Neural progenitor cell (in vitro differentiated cells): ENCODE measurements at regions not wholly inside any gene's neighbourhood (a gene's known extent, or its start where the extent isn't known, plus 50 kb on each side); places are given as distances from the start of the nearest gene placed in this dataset.

ENCODE experiments used
- DNase-seq: peaks from one replicate; pipeline ENCODE4 v3.0.0-alpha.2; 2016; ENCODE audit warnings: low spot score
- H2AFZ ChIP-seq: fragments of 200-600 bp; sonication (generic); replicated peaks from 2 replicates; pipeline ENCODE4 v1.6.1; 2016; ENCODE audit warnings: antibody characterized with exemption
- H3F3A ChIP-seq: fragments of 200-600 bp; sonication (generic); 2 replicates; pipeline ENCODE4 v1.6.1; 2016; ENCODE audit warnings: antibody characterized with exemption, low read depth
- H3K27ac ChIP-seq: fragments of 200-600 bp; sonication (generic); 2 replicates; pipeline ENCODE4 v1.5.1; 2016; ENCODE audit warnings: mild to moderate bottlenecking
- H3K27me3 ChIP-seq: fragments of 200-600 bp; sonication (generic); 2 replicates; pipeline ENCODE4 v1.6.1; 2016; ENCODE audit warnings: mild to moderate bottlenecking, moderate library complexity
- H3K36me3 ChIP-seq: fragments of 200-600 bp; sonication (generic); 2 replicates; pipeline ENCODE4 v1.5.1; 2016
- H3K4me1 ChIP-seq: fragments of 200-600 bp; sonication (generic); 2 replicates; pipeline ENCODE4 v1.6.1; 2016; ENCODE audit warnings: mixed run types
- H3K4me2 ChIP-seq: fragments of 200-600 bp; sonication (generic); 2 replicates; pipeline ENCODE4 v1.6.1; 2016
- H3K4me3 ChIP-seq: fragments of 200-600 bp; sonication (generic); 2 replicates; pipeline ENCODE4 v1.5.1; 2016
- H3K79me2 ChIP-seq: fragments of 200-600 bp; sonication (generic); 2 replicates; pipeline ENCODE4 v1.6.1; 2016; ENCODE audit warnings: low read depth
- H3K9ac ChIP-seq: fragments of 200-600 bp; sonication (generic); 2 replicates; pipeline ENCODE4 v1.6.1; 2016
- H3K9me3 ChIP-seq: fragments of 200-600 bp; sonication (generic); 2 replicates; pipeline ENCODE4 v1.5.1; 2016; ENCODE audit warnings: low read depth
- H4K20me1 ChIP-seq: fragments of 200-600 bp; sonication (generic); 2 replicates; pipeline ENCODE4 v1.6.1; 2016; ENCODE audit warnings: low read depth
- H3K27ac Mint-ChIP-seq: 3 replicates; pipeline ENCODE4 v1.8.0; 2021; ENCODE audit warnings: mixed read lengths
- H3K27me3 Mint-ChIP-seq: 2 replicates; pipeline ENCODE4 v1.8.0; 2022; ENCODE audit warnings: low read depth, mild to moderate bottlenecking, inconsistent platforms, moderate library complexity, mixed read lengths; ENCODE audit not compliant: insufficient read depth
- H3K36me3 Mint-ChIP-seq: 3 replicates; pipeline ENCODE4 v1.8.0; 2021; ENCODE audit warnings: mixed read lengths
- H3K4me1 Mint-ChIP-seq: 3 replicates; pipeline ENCODE4 v1.8.0; 2021; ENCODE audit warnings: mixed read lengths
- H3K4me3 Mint-ChIP-seq: 3 replicates; pipeline ENCODE4 v1.8.0; 2021; ENCODE audit warnings: mild to moderate bottlenecking, moderate library complexity, mixed read lengths
- H3K9me3 Mint-ChIP-seq: 3 replicates; pipeline ENCODE4 v1.8.0; 2020; ENCODE audit warnings: mixed read lengths
- EZH2 ChIP-seq: fragments of 200-600 bp; sonication (generic); IDR thresholded peaks from 2 replicates; pipeline ENCODE4 v1.6.1; 2017; ENCODE audit warnings: antibody characterized with exemption, mild to moderate bottlenecking, moderate library complexity
- EZH2phosphoT487 ChIP-seq: fragments of 200-600 bp; sonication (generic); IDR thresholded peaks from 2 replicates; pipeline ENCODE4 v1.6.1; 2017; ENCODE audit warnings: antibody characterized with exemption
- TF ChIP-seq, protein P1 (sequence below): fragments of 200-600 bp; sonication (generic); IDR thresholded peaks from 2 replicates; pipeline ENCODE4 v1.5.1; 2017; ENCODE audit warnings: antibody characterized with exemption, mild to moderate bottlenecking

DNA sequence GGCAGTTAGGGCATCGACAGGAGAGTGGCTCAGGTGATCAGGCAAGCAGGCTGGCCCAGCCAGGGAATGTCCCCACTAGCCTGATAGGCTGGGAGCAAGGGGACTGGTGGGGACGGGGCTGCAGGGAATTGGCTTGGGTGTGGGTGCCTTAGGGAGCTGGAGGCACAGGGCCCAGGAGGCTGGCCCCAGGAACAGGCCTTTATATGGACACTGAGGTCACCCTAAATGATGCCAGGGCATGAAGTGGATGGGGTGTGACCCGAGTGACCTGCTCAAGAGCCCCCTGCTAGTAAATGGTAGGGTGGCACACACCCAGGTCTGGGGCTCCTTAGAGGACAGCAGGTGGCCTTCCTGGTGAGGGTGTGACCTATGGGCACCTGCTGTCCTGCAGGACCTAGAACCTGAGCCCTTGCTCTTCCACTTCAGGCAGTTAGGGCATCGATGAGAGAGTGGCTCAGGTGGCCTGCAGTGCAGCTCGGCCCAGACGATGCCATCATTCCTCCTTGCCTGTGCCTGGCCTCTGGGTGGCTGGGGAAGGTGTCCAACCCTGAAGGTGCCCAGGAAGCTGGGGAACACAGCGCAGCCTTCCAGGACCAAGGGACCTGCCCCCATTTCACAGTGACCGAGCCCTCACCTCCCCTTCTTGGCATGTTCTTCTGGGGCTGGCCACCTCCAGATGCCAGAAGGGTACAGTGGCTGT, 51.7 kb upstream of the LEP start:
- DNase-seq = no peak
- Histone ChIP-seq H3K4me2 (no peak overlapping the region), H3K4me1 (no peaks in the 10 kb centered on the region), H4K20me1 (no peaks in the 10 kb centered on the region), H3K9ac (no peak overlapping the region), H3K79me2 (no peaks in the 10 kb centered on the region), H3K9me3 (no peaks in the 10 kb centered on the region), H3F3A (no peaks in the 10 kb centered on the region), H3K36me3 (no peaks in the 10 kb centered on the region), H3K27me3 (peaks cover 27% of the 10 kb centered on the region), H2AFZ (no peak overlapping the region), H3K27ac (no peak overlapping the region), H3K4me3 (no peak overlapping the region)
- no peak overlapping the region for H3K4me3 Mint-ChIP-seq
- H3K27ac Mint-ChIP-seq = no peak overlapping the region
- H3K4me1 Mint-ChIP-seq = no peaks in the 10 kb centered on the region
- H3K27me3 Mint-ChIP-seq = peaks cover 14% of the 10 kb centered on the region
- TF ChIP-seq, protein P1, sequence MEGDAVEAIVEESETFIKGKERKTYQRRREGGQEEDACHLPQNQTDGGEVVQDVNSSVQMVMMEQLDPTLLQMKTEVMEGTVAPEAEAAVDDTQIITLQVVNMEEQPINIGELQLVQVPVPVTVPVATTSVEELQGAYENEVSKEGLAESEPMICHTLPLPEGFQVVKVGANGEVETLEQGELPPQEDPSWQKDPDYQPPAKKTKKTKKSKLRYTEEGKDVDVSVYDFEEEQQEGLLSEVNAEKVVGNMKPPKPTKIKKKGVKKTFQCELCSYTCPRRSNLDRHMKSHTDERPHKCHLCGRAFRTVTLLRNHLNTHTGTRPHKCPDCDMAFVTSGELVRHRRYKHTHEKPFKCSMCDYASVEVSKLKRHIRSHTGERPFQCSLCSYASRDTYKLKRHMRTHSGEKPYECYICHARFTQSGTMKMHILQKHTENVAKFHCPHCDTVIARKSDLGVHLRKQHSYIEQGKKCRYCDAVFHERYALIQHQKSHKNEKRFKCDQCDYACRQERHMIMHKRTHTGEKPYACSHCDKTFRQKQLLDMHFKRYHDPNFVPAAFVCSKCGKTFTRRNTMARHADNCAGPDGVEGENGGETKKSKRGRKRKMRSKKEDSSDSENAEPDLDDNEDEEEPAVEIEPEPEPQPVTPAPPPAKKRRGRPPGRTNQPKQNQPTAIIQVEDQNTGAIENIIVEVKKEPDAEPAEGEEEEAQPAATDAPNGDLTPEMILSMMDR = no peak
- TF ChIP-seq EZH2 (no peak), EZH2phosphoT487 (no peak)
- peaks cover 2% of the 10 kb centered on the region for H3K36me3 Mint-ChIP-seq
- H3K9me3 Mint-ChIP-seq = peaks cover 9% of the 10 kb centered on the region

DNA sequence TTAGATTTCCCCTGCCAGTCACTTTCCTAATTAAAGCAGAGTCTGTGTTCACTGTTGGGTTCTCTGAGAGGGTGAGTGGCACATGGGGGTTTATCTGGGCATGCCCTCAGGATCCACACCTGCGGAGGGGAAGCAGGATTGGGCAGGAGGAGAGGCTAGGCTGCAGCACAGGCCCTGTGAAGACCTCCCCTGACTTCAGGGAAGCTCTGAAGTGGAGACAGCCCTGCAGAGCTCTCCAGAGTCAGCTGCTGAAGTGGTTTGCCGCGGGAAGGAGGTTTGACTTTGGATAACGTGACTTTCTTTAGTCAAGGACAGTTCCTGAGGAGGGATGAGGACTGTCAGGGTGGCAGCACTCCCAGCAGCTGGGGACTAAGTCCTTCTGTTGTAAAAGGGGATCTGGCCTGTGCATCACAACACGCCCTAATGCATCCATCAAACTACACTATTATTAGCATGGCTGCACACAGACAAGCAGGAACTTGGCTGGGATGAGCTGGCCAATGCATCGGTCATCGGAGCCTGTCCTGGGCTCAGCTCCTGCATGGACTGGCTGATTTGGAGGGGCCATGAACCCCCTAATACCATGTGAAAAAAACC, 50.9 kb upstream of the LEP start:
- Mint-ChIP-seq H3K4me3 (no peak overlapping the region), H3K27ac (no peak overlapping the region), H3K9me3 (peaks cover 17% of the 10 kb centered on the region), H3K4me1 (no peaks in the 10 kb centered on the region), H3K36me3 (peaks cover 6% of the 10 kb centered on the region), H3K27me3 (peaks cover 14% of the 10 kb centered on the region)
- Histone ChIP-seq H3F3A (no peaks in the 10 kb centered on the region), H3K4me1 (no peaks in the 10 kb centered on the region), H3K27me3 (peaks cover 19% of the 10 kb centered on the region), H2AFZ (no peak overlapping the region), H3K9ac (no peak overlapping the region), H3K27ac (no peak overlapping the region), H4K20me1 (no peaks in the 10 kb centered on the region), H3K9me3 (no peaks in the 10 kb centered on the region), H3K36me3 (no peaks in the 10 kb centered on the region), H3K4me3 (no peak overlapping the region), H3K4me2 (no peak overlapping the region), H3K79me2 (no peaks in the 10 kb centered on the region)
- TF ChIP-seq, protein P1 = no peak
- TF ChIP-seq EZH2phosphoT487 = no peak
- TF ChIP-seq EZH2 = no peak
- DNase-seq = no peak

DNA sequence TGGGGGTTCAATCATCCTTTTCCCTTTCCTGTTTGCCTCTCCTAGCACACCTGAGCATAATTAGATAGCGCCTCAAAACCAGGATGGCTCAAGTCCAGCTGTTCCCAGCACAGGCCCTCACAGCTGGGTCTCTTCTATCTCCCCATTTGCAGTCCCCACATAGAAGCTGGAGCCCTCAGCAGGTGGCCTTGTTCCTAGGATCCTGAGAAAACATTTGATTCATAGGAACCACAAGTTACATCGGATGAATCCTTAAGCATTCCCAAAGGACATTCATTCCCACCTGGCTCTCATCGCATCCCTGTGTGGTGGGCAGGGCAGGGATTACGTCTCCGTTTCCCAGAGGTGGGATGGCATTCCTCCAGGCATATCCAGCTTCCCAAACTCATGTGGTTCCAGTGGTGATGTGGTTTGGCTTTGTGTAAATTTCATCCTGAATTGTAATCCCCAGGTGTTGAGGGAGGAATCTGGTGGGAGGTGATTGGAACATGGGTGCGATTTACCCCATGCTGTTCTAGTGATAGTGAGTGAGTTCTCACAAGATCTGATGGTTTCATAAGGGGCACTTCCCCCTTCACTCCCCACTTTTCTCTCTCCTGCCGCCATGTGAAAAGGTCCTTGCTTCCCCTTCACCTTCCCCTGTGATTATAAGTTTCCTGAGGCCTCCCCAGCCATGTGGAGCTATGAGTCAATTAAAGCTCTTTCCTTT, 49.8 kb upstream of the LEP start:
- Mint-ChIP-seq H3K4me1 (no peaks in the 10 kb centered on the region), H3K27me3 (peaks cover 14% of the 10 kb centered on the region), H3K27ac (no peak overlapping the region), H3K9me3 (peaks cover 23% of the 10 kb centered on the region), H3K36me3 (peaks cover 6% of the 10 kb centered on the region), H3K4me3 (no peak overlapping the region)
- DNase-seq = no peak
- Histone ChIP-seq H3K27ac (no peak overlapping the region), H3K4me3 (no peak overlapping the region), H2AFZ (no peak overlapping the region), H3K27me3 (peaks cover 10% of the 10 kb centered on the region), H3K9ac (no peak overlapping the region), H3K79me2 (no peaks in the 10 kb centered on the region), H4K20me1 (no peaks in the 10 kb centered on the region), H3K9me3 (no peaks in the 10 kb centered on the region), H3K4me2 (no peak overlapping the region), H3F3A (no peaks in the 10 kb centered on the region), H3K4me1 (no peaks in the 10 kb centered on the region), H3K36me3 (no peaks in the 10 kb centered on the region)
- TF ChIP-seq EZH2 = no peak
